Peyer's patch (tissue), 4 donors: ENCODE measurements at regions not wholly inside any gene's neighbourhood (a gene's known extent, or its start where the extent isn't known, plus 50 kb on each side); places are given as distances from the start of the nearest gene placed in this dataset.

Experiments used
- DNase-seq, 3 donors: peaks; one replicate each; pipeline ENCODE4 v3.0.0-alpha.2; 2017 to 2019
- H3K27ac ChIP-seq, 4 donors: fragments of 200-600 bp; sonication (generic); one replicate each; pipeline ENCODE4 v1.5.1; 2016 to 2019
- H3K27me3 ChIP-seq, 2 donors: fragments of 200-600 bp; sonication (generic); one replicate each; pipeline ENCODE4 v1.5.1; 2019
- H3K36me3 ChIP-seq, 3 donors: fragments of 200-600 bp; sonication (generic); one replicate each; pipeline ENCODE4 v1.5.1; 2016 to 2019
- H3K4me1 ChIP-seq, 4 donors: fragments of 200-600 bp; sonication (generic); one replicate each; pipeline ENCODE4 v1.5.1; 2016 to 2019
- H3K4me3 ChIP-seq, 4 donors: fragments of 200-600 bp; sonication (generic); 1 replicate in 3 of 4; 2 replicates in 1 of 4; pipeline ENCODE4 v1.5.1; 2016 to 2019; ENCODE audit warnings: mild to moderate bottlenecking in 1 of 4
- H3K9me3 ChIP-seq, 4 donors: fragments of 200-600 bp; sonication (generic); one replicate each; pipeline ENCODE4 v1.5.1; 2016 to 2019; ENCODE audit warnings: mild to moderate bottlenecking in 1 of 4
- POLR2A ChIP-seq, 2 donors: fragments of 450-650 bp; IDR thresholded peaks; one replicate each; pipeline ENCODE4 v1.5.1; 2017; ENCODE audit warnings: antibody characterized with exemption in 2 of 2, mild to moderate bottlenecking in 2 of 2, moderate library complexity in 2 of 2
- TF ChIP-seq, protein P1 (sequence below), 6 experiments: fragments of 450-650 bp in 4 of 6; fragments of 200-600 bp in 2 of 6; sonication (generic) in 1 of 6; IDR thresholded peaks; one replicate each; pipeline ENCODE4 v1.5.1; 2017 to 2019; ENCODE audit warnings: antibody characterized with exemption in 6 of 6, mild to moderate bottlenecking in 3 of 6, moderate library complexity in 1 of 6

DNA sequence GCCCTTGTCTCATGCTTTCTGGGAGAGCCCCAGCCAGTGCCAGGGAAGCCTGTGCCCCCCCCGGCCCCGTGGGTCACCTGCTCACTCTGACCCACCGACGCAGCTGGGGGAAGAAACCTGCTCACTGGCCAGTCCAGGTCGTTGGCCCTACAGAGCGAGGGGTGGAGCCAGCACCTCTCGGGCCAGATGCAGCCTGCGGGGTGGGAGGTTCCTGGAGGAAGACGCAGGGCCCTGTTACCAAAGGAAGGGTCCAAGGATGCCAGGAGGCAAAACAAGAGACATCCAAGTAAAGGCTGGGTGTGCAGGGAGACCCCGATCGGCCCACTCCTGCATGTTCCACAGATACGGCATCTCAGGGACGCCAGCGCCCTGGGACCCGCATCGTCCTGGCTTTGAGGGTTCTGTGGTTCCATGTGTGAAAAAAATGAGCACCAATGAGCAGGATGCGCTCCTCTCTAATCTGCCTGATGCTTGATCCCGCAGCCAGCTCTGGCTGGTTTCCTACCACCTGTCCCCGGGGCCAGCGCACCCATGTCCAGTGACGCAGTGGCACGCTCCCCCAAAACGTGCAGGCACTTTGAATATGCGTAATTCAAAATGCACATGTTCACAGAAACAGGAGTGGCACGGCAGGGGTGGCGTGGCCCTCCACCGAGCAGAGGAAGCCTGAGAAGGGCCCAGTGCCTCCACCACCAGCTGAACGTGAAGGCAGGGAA is 66.0 kb upstream of the GALNT9 start:
- Histone ChIP-seq H3K36me3 (no peaks in the 10 kb centered on the region), H3K4me3 (no peak overlapping the region), H3K4me1 (no peaks in the 10 kb centered on the region), H3K27me3 (peaks cover 0 to 10% of the 10 kb centered on the region in 2 donors), H3K9me3 (no peaks in the 10 kb centered on the region), H3K27ac (no peak overlapping the region)
- DNase-seq: peak in 1 of 3 donors; percentile 37
- TF ChIP-seq POLR2A (IDR thresholded peaks at IDR 0.05): no peak
- TF ChIP-seq, protein P1, sequence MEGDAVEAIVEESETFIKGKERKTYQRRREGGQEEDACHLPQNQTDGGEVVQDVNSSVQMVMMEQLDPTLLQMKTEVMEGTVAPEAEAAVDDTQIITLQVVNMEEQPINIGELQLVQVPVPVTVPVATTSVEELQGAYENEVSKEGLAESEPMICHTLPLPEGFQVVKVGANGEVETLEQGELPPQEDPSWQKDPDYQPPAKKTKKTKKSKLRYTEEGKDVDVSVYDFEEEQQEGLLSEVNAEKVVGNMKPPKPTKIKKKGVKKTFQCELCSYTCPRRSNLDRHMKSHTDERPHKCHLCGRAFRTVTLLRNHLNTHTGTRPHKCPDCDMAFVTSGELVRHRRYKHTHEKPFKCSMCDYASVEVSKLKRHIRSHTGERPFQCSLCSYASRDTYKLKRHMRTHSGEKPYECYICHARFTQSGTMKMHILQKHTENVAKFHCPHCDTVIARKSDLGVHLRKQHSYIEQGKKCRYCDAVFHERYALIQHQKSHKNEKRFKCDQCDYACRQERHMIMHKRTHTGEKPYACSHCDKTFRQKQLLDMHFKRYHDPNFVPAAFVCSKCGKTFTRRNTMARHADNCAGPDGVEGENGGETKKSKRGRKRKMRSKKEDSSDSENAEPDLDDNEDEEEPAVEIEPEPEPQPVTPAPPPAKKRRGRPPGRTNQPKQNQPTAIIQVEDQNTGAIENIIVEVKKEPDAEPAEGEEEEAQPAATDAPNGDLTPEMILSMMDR (IDR thresholded peaks at IDR 0.05): no peak

DNA sequence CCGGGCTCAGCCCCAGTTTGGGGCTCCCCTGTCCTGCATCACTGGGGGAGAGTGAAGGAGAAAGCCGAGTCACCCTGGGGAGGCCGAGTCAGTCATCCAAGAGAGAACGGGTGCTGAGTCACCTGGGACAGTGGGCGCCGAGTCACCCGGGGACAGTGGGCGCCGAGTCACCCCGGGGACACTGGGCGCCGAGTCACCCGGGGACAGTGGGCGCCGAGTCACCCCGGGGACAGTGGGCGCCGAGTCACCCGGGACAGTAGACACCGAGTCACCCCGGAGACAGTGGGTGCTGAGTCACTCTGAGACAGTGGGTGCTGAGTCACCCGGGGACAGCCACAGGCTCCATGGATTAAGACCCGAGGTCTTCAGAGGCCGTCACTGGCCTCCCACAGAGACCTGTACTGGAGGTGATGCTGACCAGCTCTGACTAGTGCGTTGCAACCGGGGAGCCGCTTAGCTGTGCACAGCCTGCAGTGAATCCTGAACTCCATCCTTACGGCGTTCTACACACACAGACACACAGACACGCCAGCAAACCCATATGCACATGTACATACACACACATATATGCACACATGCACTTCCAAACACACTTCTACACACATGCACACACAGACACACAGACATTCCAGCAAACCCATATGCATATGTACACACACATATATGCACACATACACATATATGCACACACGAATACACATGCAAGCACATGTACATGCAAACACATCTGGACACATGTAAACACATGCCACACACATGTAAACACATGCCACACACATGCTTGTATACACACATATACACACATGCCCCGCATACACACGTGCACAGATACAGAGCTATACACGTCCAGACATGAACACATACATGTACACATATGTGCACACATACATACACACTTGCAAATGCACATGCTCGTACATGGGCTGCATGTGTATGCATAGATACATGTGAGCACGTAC is 64.9 kb upstream of the GALNT9 start:
- no peaks in the 10 kb centered on the region for H3K36me3 ChIP-seq
- peak in 1 of 3 donors; percentile 39 for DNase-seq
- H3K27ac ChIP-seq: no peak overlapping the region
- H3K4me1 ChIP-seq: no peaks in the 10 kb centered on the region
- H3K4me3 ChIP-seq: no peak overlapping the region
- no peak for TF ChIP-seq POLR2A (IDR thresholded peaks at IDR 0.05)
- TF ChIP-seq, protein P1 (IDR thresholded peaks at IDR 0.05): no peak
- H3K27me3 ChIP-seq: peaks cover 0 to 10% of the 10 kb centered on the region in 2 donors
- no peaks in the 10 kb centered on the region for H3K9me3 ChIP-seq

DNA sequence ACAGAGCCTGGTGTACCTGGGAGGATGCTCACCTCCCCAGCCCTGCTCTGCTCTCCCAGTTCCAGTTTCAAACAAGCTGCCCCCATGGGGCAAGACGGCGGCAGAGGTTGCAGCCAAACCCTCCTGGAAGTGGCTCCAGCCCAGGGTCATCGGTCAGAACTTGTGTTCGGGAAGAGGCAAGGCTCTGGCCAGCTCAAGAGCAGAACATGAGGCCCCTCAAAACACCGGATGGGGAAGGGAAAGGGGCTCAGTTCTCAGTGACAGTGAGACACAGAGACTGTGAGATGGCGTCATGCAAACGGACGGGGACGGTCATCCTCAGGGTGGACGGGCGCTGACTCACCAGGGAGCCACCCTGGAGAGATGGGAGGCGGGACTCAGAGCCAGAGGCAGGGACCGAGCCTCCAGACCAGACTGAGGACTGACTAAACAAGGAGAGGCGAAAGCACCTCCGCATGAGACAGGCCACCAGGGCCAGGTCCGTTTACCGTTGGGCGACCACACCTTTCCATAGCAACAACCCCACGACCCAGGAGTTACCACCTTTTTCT is 63.9 kb upstream of the GALNT9 start:
- Histone ChIP-seq H3K27me3 (peaks cover 0 to 10% of the 10 kb centered on the region in 2 donors), H3K4me3 (no peak overlapping the region), H3K36me3 (no peaks in the 10 kb centered on the region), H3K27ac (no peak overlapping the region), H3K4me1 (no peaks in the 10 kb centered on the region), H3K9me3 (no peaks in the 10 kb centered on the region)
- DNase-seq: peak in 1 of 3 donors; percentile 34
- TF ChIP-seq POLR2A (IDR thresholded peaks at IDR 0.05): no peak
- TF ChIP-seq, protein P1 (IDR thresholded peaks at IDR 0.05): no peak

DNA sequence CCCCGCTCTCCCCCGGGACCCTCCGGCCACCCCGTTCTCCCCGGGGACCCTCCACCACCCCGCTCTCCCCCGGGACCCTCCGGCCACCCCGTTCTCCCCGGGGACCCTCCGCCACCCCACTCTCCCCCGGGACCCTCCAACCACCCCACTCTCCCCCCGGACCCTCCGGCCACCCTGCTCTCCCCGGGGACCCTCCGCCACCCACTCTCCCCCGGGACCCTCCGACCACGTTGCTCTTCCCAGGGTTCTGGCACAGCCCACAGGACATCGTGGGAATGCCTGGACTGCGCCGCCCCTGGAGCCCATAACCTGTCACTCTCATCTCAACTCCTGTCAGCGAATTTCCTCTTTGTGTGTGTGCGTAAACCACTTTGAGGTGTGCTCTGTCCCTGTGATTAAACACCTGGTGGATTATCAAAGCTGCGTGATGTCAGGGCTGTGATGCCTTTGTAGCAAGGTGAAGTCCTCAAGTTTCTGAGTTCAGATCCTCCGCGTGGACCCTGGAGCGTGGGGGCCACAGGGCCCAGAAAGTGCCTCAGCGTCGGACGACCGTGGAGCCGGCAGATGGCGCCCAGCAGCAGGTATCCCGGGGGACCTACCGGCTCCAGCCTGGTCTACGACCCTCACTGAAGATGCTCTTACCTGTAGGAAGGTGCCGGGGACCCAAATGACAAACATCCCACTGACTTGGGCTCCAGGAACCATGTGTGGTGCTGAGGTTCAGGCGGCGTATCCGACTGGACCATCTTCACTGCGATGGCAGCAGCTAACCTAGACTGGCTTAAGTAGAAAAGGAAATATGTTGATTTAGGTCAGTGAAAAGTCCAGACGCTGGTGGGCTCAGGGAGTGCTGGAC is 63.2 kb upstream of the GALNT9 start:
- H3K36me3 ChIP-seq: no peaks in the 10 kb centered on the region
- H3K4me3 ChIP-seq: no peak overlapping the region
- no peaks in the 10 kb centered on the region for H3K9me3 ChIP-seq
- no peak for TF ChIP-seq POLR2A (IDR thresholded peaks at IDR 0.05)
- TF ChIP-seq, protein P1 (IDR thresholded peaks at IDR 0.05): no peak
- DNase-seq: peak in 1 of 3 donors; percentile 29
- H3K4me1 ChIP-seq: no peaks in the 10 kb centered on the region
- H3K27ac ChIP-seq: no peak overlapping the region
- peaks cover 0 to 5% of the 10 kb centered on the region in 2 donors for H3K27me3 ChIP-seq
